WTC11 (cell line): ENCODE measurements at regions not wholly inside any gene's neighbourhood (a gene's known extent, or its start where the extent isn't known, plus 50 kb on each side); places are given as distances from the start of the nearest gene placed in this dataset.

Experiments used
- CTCF ChIP-seq: fragments of 200-600 bp; IDR thresholded peaks from 2 replicates; pipeline ENCODE4 v1.8.0; 2022; ENCODE audit warnings: antibody characterized with exemption
- ETV6 ChIP-seq: sonication (generic); formaldehyde crosslinking; IDR thresholded peaks from 2 replicates; pipeline ENCODE4 v1.8.1; 2022; ENCODE audit warnings: mild to moderate bottlenecking, missing genetic modification reagents
- MAX ChIP-seq: sonication (generic); formaldehyde crosslinking; IDR thresholded peaks from 2 replicates; pipeline ENCODE4 v1.8.0; 2022; ENCODE audit warnings: mild to moderate bottlenecking, missing genetic modification reagents
- SP1 ChIP-seq: sonication (generic); formaldehyde crosslinking; conservative IDR thresholded peaks from 2 replicates; pipeline ENCODE4 v1.8.1; 2022; ENCODE audit warnings: missing genetic modification reagents
- TCF7 ChIP-seq: sonication (generic); formaldehyde crosslinking; IDR thresholded peaks from 2 replicates; pipeline ENCODE4 v1.8.0; 2022; ENCODE audit warnings: mild to moderate bottlenecking, low read depth, missing genetic modification reagents, moderate library complexity
- ZNF121 ChIP-seq: sonication (generic); formaldehyde crosslinking; IDR thresholded peaks from 2 replicates; pipeline ENCODE4 v1.8.0; 2023; ENCODE audit warnings: missing genetic modification reagents
- ZNF219 ChIP-seq: sonication (generic); formaldehyde crosslinking; IDR thresholded peaks from 2 replicates; pipeline ENCODE4 v1.8.0; 2023; ENCODE audit warnings: missing genetic modification reagents, mild to moderate bottlenecking, borderline replicate concordance
- ZNF671 ChIP-seq: fragments of 250-450 bp; sonication (Bioruptor Pico); IDR thresholded peaks from 2 replicates; pipeline ENCODE4 v1.8.0; 2021; ENCODE audit warnings: mild to moderate bottlenecking

GRCh38 chr3:104452697-104453096 is 914.0 kb upstream of the ALCAM start:
- TF ChIP-seq TCF7 (CRISPR knock-in tag) (no peak), CTCF (no peak), SP1 (CRISPR knock-in tag) (no peak), ZNF219 (CRISPR knock-in tag) (no peak), ETV6 (CRISPR knock-in tag) (no peak), ZNF121 (CRISPR knock-in tag) (no peak), ZNF671 (CRISPR knock-in tag) (no peak), MAX (CRISPR knock-in tag) (no peak)
